HG02970 (cell line): ENCODE measurements at regions not wholly inside any gene's neighbourhood (a gene's known extent, or its start where the extent isn't known, plus 50 kb on each side); places are given as distances from the start of the nearest gene placed in this dataset.
A peak's percentile ranks its signal among the peaks of the same experiment; 100 is the strongest.
"Not testable (repeated sequence)": the region's sequence is repeated elsewhere in the genome, so short reads cannot be mapped to it uniquely, and the experiment has no call there.

Experiments
- ATAC-seq: cut with Tn5 transposase; IDR thresholded peaks from one replicate; pipeline ENCODE4 v1.9.1; 2021; ENCODE audit warnings: mild to moderate bottlenecking, moderate library complexity, moderate number of reproducible peaks; ENCODE audit not compliant: unreplicated experiment, low FRiP score

GRCh38 chr10:17538941-17539340, 78.2 kb downstream of the HACD1 start:
- no peak for ATAC-seq

DNA sequence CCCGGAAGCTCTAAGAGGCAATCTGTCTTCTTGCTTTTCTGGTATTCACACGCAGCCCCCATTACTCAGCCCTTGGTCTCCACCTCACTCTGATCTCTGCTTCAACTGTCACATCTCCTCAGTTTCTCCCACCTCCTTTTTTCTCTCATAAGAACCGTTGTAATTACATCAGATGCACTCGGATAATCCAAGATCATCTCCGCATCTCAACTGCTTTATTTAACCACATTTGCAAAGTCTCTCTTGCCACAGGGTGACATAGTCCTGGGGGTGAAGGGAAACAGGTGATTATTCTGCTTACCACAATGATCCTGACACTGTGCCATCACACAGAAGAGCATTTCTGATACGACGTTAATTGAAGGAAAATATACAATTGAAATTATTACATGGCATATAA, 79.9 kb downstream of the HACD1 start:
- ATAC-seq = no peak

GRCh38 chr10:17536221-17536620, 81.0 kb downstream of the HACD1 start:
- ATAC-seq = no peak

GRCh38 chr10:17533731-17534130, 79.3 kb upstream of the ST8SIA6 start:
- no peak for ATAC-seq

- no peak for ATAC-seq
Observed at GRCh38 chr10:17528306-17528862, 74.0 kb upstream of the ST8SIA6 start.

GRCh38 chr10:17527514-17528146, 73.2 kb upstream of the ST8SIA6 start:
- no peak for ATAC-seq

GRCh38 chr10:17526571-17526970, 72.2 kb upstream of the ST8SIA6 start:
- not testable (repeated sequence) for ATAC-seq

- no peak for ATAC-seq
Observed at GRCh38 chr10:17523917-17524316, 69.5 kb upstream of the ST8SIA6 start.

- no peak for ATAC-seq
Observed at GRCh38 chr10:17523246-17523753, 68.9 kb upstream of the ST8SIA6 start.

- ATAC-seq = not testable (repeated sequence)
Observed at GRCh38 chr10:17522269-17522668, 67.9 kb upstream of the ST8SIA6 start.

DNA sequence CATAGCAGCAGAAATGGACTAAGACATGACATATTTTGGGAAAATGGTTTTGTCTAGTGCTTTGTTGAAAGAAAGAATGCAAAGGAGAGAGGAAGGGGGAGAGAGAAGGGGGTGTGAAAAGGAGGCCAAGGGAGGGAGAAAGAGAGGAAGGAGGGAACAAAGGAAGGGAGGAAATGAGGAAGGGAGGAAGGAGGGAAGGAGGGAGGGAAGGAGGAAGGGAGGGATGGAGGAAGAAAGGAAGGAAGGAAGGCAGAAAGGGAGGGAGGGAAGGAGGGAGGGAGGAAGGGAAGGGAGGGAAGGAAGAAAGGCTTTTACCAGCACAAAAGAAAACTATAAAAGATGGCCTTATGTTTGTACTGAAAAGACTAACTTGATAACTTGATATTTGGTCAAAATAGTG, 65.1 kb upstream of the ST8SIA6 start:
- ATAC-seq = no peak

DNA sequence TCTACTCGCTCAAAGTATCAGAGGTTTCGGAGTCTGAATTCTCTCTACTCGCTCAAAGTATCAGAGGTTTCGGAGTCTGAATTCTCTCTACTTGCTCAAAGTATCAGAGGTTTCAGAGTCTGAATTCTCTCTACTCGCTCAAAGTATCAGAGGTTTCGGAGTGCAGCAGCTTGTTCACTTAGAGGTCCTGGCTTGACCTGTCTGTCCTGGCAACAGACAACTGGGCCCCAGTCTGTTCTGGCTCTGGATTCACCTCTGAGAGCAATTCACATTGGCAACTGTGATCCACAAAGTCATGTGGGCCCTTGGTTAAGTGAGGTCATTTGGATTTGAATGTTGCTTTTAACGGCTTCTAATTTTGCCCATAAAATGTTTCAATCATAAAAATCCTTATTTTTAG, 63.9 kb upstream of the ST8SIA6 start:
- ATAC-seq = no peak

GRCh38 chr10:17516376-17516775, 62.0 kb upstream of the ST8SIA6 start:
- no peak for ATAC-seq

DNA sequence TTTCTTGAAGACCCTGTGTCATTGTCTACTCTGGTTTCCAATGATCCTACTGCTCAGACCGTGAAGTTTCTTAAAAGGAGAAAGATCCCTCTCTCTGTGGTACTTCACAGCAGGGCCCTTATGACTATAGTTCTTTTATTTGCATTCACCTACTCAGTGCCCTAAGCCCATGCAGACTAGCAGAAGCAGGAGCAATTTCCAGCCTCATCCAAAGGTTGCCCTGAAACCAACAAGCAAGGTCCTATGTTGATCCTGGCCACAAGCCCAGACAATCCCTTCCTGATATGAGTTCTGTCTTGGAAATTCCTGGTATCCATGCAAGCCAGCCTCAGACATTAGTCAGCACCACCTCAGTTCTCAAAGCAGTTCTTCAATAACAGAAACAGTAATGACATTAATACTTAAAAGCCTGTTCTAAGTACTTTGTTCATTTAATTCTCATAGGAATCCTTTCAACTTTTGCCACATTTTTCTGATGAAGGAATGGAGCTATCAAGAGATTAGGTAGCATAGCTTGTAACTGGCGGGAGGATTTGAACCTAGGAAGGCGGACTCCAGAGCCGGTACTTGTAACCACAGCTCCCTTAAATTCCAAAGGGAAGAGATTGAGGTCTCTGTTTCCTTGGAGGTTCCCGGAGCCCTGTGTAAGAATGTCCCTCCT, 58.1 kb upstream of the ST8SIA6 start:
- ATAC-seq = no peak

DNA sequence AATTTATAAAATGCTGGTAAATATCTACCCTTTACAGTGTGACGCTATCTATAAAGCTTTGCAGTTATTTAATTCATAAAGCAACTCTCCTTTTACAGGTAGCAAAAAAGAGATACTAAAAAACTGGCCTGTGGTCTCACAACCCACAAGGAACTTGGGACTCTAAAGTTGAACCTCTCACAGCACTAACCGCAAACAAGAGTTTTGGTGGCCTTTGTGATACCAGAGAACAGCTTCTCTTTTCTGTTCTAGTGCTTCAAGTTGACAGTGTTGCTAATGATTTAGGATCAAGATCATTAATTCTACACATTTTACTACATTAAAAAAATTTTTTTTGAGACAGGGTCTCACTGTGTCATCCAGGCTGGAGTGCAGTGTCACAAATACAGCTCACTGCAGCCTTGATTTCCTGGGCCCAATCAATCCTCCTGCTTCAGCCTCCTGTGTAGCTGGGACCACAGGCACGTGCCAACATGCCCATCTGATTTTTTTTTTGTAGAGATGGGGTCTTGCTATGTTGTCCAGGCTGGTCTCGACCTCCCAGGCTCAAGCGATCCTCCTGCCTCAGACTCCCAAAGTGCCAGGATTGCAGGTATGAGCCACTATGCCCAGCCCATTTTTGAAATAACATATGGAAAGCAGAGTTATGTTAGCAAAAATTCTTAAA, 56.0 kb upstream of the ST8SIA6 start:
- peak; percentile 56 for ATAC-seq

DNA sequence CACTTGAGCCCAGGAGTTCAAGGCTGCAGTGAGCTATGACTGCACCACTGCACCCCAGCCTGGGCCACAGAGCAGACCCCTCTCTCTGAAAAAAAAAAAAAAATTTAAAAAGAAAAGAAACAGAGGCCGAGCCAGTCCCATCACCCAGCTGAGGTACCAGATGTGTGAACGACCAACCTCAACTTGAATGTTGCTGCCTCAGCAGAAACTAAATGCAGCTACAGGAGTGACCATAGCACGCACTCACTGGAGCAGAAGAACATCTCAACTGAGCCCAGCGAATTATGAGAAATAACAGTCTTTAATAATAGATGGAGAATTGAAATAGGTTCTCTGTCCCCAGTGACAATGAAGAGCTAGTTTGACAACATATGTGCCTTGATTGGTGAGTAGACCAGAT, 53.1 kb upstream of the ST8SIA6 start:
- ATAC-seq = no peak

DNA sequence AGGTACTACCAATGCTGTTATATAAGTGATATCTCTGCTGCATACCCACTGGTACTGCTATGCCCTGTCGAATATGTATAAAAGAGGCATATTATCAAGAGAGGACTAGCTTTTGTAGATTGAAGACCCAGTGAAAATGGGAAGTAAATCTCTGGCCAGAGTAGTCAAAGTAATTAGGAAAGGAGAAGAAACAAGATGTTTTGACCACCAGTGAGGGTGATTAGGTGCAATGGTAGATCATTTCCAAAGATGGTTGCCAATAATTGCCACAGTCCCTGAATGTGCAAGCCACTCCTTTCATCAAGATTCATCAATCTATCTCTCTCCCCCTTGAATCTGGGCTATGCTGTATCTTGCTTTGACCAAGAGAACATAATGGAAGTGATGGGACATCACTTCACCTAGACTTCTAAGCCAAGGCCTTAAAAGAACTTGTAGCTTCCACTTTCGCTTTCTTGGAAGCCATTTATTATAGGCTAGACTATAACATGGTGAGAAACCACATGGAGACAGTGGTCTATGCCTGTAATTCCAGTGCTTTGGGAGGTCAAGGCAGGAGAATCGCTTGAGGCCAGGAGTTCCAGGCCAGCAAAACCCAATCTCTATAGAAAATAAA, 52.6 kb upstream of the ST8SIA6 start:
- no peak for ATAC-seq

DNA sequence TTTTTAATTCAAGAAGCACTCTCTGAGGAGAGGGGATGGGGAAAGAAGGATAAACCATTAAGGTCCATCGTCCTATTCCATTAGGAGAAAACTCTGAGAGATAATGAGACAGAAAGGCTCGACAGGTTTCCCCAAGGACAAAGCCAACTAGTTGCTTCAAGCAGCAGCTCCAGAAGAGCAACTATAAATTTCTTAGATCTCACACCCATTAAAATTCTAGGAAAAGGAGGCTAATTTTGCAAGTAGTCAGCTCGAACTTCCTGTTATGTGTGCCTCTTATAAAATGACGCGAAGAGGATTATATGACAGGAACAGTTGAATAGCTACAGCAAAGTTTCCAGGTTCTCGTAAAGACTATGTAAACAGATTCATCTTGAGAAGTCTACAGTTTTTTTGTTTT, 52.0 kb upstream of the ST8SIA6 start:
- no peak for ATAC-seq

- no peak for ATAC-seq
Observed at GRCh38 chr10:17504547-17505245, 50.3 kb upstream of the ST8SIA6 start.
